BJ (cell line): ENCODE measurements at regions not wholly inside any gene's neighbourhood (a gene's known extent, or its start where the extent isn't known, plus 50 kb on each side); places are given as distances from the start of the nearest gene placed in this dataset.

ENCODE experiments used
- CTCF ChIA-PET: fragments of 350-600 bp; formaldehyde crosslinking; extraction: SDS; loops from one replicate; lab custom pipeline; 2021; ENCODE audit warnings: antibody characterized with exemption, inconsistent platforms; lab: Yijun Ruan, JAX
- POLR2A ChIA-PET: fragments of 300-600 bp; sonication (Branson Sonifier 250); formaldehyde crosslinking; extraction: SDS; loops from one replicate; lab custom pipeline; 2021; ENCODE audit warnings: antibody characterized with exemption; lab: Charles Lee
- DNase-seq: peaks from one replicate; pipeline ENCODE4 v3.0.0-alpha.2; 2011; ENCODE audit warnings: low read depth
- H3K27me3 ChIP-seq: 2 replicates; pipeline ENCODE4 v1.6.0; 2011; ENCODE audit warnings: low read length; ENCODE audit not compliant: control insufficient read depth, insufficient read depth
- H3K36me3 ChIP-seq: 2 replicates; pipeline ENCODE4 v1.5.1; 2011; ENCODE audit warnings: low read length; ENCODE audit not compliant: control insufficient read depth, insufficient read depth
- H3K4me3 ChIP-seq: 2 replicates; pipeline ENCODE4 v1.5.1; 2011; ENCODE audit warnings: low read depth, mild to moderate bottlenecking, control low read depth, low read length
- TF ChIP-seq, protein P1 (sequence below): IDR thresholded peaks from 2 replicates; pipeline ENCODE4 v1.5.1; 2011; ENCODE audit warnings: low read depth, mild to moderate bottlenecking, control low read depth, inconsistent platforms, low read length, moderate library complexity; ENCODE audit not compliant: insufficient read depth

GRCh38 chr1:25049190-25049589, 119.1 kb upstream of the RUNX3 start:
- Histone ChIP-seq H3K36me3 (no peaks in the 10 kb centered on the region), H3K4me3 (no peak overlapping the region), H3K27me3 (peaks cover 13% of the 10 kb centered on the region)
- CTCF ChIA-PET = interaction anchor here (0.9 to 5.1 kb wide), 2 partner anchors 11 to 151 kb away, joined by 3 to 38 read pairs; no protein-coding TSS in a partner anchor
- POLR2A ChIA-PET = no interaction called here
- TF ChIP-seq, protein P1, sequence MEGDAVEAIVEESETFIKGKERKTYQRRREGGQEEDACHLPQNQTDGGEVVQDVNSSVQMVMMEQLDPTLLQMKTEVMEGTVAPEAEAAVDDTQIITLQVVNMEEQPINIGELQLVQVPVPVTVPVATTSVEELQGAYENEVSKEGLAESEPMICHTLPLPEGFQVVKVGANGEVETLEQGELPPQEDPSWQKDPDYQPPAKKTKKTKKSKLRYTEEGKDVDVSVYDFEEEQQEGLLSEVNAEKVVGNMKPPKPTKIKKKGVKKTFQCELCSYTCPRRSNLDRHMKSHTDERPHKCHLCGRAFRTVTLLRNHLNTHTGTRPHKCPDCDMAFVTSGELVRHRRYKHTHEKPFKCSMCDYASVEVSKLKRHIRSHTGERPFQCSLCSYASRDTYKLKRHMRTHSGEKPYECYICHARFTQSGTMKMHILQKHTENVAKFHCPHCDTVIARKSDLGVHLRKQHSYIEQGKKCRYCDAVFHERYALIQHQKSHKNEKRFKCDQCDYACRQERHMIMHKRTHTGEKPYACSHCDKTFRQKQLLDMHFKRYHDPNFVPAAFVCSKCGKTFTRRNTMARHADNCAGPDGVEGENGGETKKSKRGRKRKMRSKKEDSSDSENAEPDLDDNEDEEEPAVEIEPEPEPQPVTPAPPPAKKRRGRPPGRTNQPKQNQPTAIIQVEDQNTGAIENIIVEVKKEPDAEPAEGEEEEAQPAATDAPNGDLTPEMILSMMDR = no peak
- no peak for DNase-seq

DNA sequence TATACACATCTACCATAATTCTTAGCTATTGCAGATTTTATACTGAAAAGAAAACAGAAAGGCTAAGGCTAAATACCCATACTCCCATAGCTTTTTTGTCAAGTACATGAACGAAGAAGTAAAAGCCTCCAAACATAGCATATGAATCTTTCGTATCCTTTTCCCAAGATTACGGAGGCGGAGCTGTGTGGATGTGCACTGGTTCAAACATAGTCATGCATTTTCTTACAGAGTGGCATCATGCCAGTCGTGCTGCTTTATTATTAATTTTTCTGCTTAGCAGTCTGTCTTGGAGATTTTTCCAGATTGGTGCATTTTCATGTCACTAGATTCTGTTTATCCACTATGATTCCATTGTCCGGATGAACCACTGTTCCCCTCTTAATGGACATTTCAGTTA, 118.7 kb upstream of the RUNX3 start:
- CTCF ChIA-PET = interaction anchor here (5.1 kb wide), 1 partner anchor 11 kb away, joined by 38 read pairs; no protein-coding TSS in a partner anchor
- TF ChIP-seq, protein P1 = no peak
- peaks cover 13% of the 10 kb centered on the region for H3K27me3 ChIP-seq
- H3K36me3 ChIP-seq = no peaks in the 10 kb centered on the region
- POLR2A ChIA-PET = no interaction called here
- no peak overlapping the region for H3K4me3 ChIP-seq
- no peak for DNase-seq

DNA sequence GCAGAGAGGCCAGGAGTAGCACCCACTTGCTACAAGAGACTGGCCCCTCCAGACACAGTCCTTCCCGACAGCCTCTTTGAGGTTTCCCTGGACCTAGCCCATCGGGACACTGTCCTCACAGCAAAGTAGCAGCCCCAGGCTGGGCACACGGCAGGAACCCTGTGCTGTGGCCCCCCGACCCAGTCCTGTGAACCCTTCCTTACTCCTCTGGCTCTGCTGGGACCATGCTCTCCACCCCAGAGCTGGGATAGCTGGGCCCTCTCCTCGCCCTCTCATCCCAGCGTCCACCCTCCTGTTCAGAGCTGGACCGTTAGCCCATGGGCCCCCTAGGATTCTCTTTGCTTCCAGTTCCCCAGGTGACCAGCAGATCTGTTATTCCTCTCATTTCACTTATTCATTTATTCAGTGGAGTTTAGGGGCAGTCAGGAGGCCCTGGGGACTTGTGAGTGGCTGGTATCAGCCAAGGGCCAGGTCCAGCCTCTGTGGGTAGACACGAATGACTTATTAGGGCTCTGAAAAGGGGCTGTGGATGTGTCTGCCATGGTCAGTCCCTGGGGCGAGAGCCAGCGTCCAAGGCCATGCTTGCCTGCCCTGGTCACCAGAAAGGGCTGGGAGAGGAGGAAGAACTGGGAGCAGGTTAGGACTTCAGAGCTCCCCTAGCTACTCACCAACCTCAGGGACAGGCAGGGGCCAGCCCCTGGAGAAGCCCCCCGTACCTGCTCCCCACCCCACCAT, 117.6 kb upstream of the RUNX3 start:
- CTCF ChIA-PET = interaction anchor here (5.1 kb wide), 1 partner anchor 10 kb away, joined by 38 read pairs; no protein-coding TSS in a partner anchor
- Histone ChIP-seq H3K36me3 (no peaks in the 10 kb centered on the region), H3K4me3 (no peak overlapping the region), H3K27me3 (peaks cover 8% of the 10 kb centered on the region)
- TF ChIP-seq, protein P1 = no peak
- POLR2A ChIA-PET = no interaction called here
- DNase-seq = no peak

GRCh38 chr1:25046194-25046532, 116.1 kb upstream of the RUNX3 start:
- DNase-seq = no peak
- POLR2A ChIA-PET = no interaction called here

More at GRCh38 chr1:25046194-25046532, 116.1 kb upstream of the RUNX3 start:
- Histone ChIP-seq H3K27me3 (peaks cover 12% of the 10 kb centered on the region), H3K4me3 (no peak overlapping the region), H3K36me3 (no peaks in the 10 kb centered on the region)
- CTCF ChIA-PET = interaction anchor here (0.8 to 5.1 kb wide), 2 partner anchors 8 to 114 kb away, joined by 4 to 38 read pairs; no protein-coding TSS in a partner anchor
- TF ChIP-seq, protein P1 = no peak
